Gastrocnemius medialis (tissue), 4 donors: ENCODE measurements at regions not wholly inside any gene's neighbourhood (a gene's known extent, or its start where the extent isn't known, plus 50 kb on each side); places are given as distances from the start of the nearest gene placed in this dataset.
"Not testable (repeated sequence)": the region's sequence is repeated elsewhere in the genome, so short reads cannot be mapped to it uniquely, and the experiment has no call there.

Source experiments
- ATAC-seq, 2 donors: fragments of 150-250 bp; one replicate each; pipeline ENCODE4 v1.9.1; 2016
- DNase-seq, 2 donors: peaks; one replicate each; pipeline ENCODE4 v3.0.0-alpha.2; 2019
- H3K27ac ChIP-seq, 4 donors: fragments of 200-600 bp; sonication (generic); 1 replicate in 1 of 4; 2 replicates in 3 of 4; pipeline ENCODE4 v1.5.1; 2016 to 2018; ENCODE audit warnings: mild to moderate bottlenecking in 2 of 4, moderate library complexity in 1 of 4
- H3K27me3 ChIP-seq, 3 donors: fragments of 200-600 bp; sonication (generic) in 2 of 3; 1 replicate in 1 of 3; 2 replicates in 2 of 3; pipeline versions ENCODE4 v1.5.1 to v1.6.0; 2016 to 2019; ENCODE audit warnings: mild to moderate bottlenecking in 1 of 3, moderate library complexity in 1 of 3
- H3K36me3 ChIP-seq, 2 donors: fragments of 200-600 bp; sonication (generic) in 1 of 2; one replicate each; pipeline ENCODE4 v1.5.1; 2017 to 2018
- H3K4me1 ChIP-seq, 2 donors: fragments of 200-600 bp; sonication (generic) in 1 of 2; one replicate each; pipeline ENCODE4 v1.5.1; 2016 to 2017; ENCODE audit warnings: mild to moderate bottlenecking in 2 of 2
- H3K4me3 ChIP-seq, 4 donors: fragments of 200-600 bp; sonication (generic) in 3 of 4; 1 replicate in 1 of 4; 2 replicates in 3 of 4; pipeline ENCODE4 v1.5.1; 2016 to 2019; ENCODE audit warnings: mild to moderate bottlenecking in 2 of 4
- H3K9me3 ChIP-seq, 3 donors: fragments of 200-600 bp; sonication (generic) in 2 of 3; 1 replicate in 1 of 3; 2 replicates in 2 of 3; pipeline ENCODE4 v1.5.1; 2016 to 2019
- CTCF ChIP-seq, 5 experiments: fragments of 450-650 bp in 3 of 5; fragments of 200-600 bp in 2 of 5; sonication (generic) in 2 of 5; IDR thresholded peaks in 4 of 5; conservative IDR thresholded peaks in 1 of 5; 1 replicate in 4 of 5; 2 replicates in 1 of 5; pipeline ENCODE4 v1.5.1; 2016 to 2019; ENCODE audit warnings: antibody characterized with exemption in 5 of 5, mild to moderate bottlenecking in 3 of 5, moderate library complexity in 3 of 5
- POLR2A ChIP-seq, 2 donors: fragments of 450-650 bp; IDR thresholded peaks; one replicate each; pipeline ENCODE4 v1.6.1; 2017; ENCODE audit warnings: antibody characterized with exemption in 2 of 2, mild to moderate bottlenecking in 2 of 2, moderate library complexity in 2 of 2
- in situ Hi-C, 4 donors: fragments of 200-750 bp; cut with MboI; loops; one replicate each; pipeline versions ENCODE4 v1.15.0 to v1.8.0; 2017; ENCODE audit warnings: low sequenced_read_pairs in 4 of 4
- intact Hi-C: fragments of 100-400 bp; cut with DNase I; formaldehyde crosslinking; loops from one replicate; pipeline ENCODE4 v1.15.1; 2023; ENCODE audit warnings: low total_unique reads

DNA sequence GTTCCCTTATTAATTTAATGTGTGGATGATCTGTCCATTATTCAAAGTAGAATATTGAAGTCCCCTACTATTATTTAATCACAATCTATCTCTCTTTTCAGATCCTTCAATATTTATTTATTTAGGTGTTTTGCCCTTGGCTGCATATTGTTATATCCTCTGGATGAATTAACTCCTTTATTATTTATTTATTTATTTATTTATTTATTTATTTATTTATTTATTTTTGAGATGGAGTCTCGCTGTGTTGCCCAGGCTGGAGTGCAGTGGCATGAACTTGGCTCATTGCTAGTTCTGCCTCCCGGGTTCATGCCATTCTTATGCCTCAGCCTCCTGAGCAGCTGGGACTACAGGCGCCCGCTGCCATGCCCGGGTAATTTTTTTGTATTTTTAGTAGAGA, 776.6 kb upstream of the NXPH2 start:
- Histone ChIP-seq H3K36me3 (no peaks in the 10 kb centered on the region), H3K27ac (no peak overlapping the region), H3K4me1 (no peaks in the 10 kb centered on the region), H3K9me3 (no peaks in the 10 kb centered on the region), H3K4me3 (no peak overlapping the region), H3K27me3 (no peaks in the 10 kb centered on the region)
- ATAC-seq (no peak), DNase-seq (no peak)
- intact Hi-C loops (no loop called here), in situ Hi-C loops (no loop called here)
- TF ChIP-seq CTCF (IDR thresholded peaks at IDR 0.05 in 4 of 5, conservative IDR thresholded peaks at IDR 0.05 in 1 of 5) (no peak), POLR2A (IDR thresholded peaks at IDR 0.05) (no peak)

DNA sequence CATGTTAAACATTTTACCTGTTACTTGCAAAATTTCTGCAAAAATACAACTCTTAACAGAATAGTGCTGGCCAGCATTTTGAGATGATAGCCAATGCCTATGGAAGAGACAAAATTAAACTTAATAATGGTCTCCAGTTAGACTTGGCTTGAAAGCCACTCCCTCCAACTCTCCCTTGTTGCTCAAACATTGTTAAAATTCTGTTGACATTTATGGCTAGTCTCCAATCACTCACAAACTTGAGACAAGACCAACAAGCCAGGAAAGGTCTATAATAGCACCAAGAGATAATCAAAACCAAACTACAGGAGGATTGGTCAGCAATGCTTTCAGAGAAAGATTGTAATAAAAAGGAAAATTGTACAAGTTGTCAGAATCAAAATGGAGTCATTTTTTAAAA, 770.7 kb upstream of the NXPH2 start:
- H3K27me3 ChIP-seq = no peaks in the 10 kb centered on the region
- in situ Hi-C loops (no loop called here), intact Hi-C loops (no loop called here)
- no peaks in the 10 kb centered on the region for H3K4me1 ChIP-seq
- no peaks in the 10 kb centered on the region for H3K9me3 ChIP-seq
- ATAC-seq = no peak
- no peaks in the 10 kb centered on the region for H3K36me3 ChIP-seq
- no peak for TF ChIP-seq CTCF (IDR thresholded peaks at IDR 0.05 in 4 of 5, conservative IDR thresholded peaks at IDR 0.05 in 1 of 5)
- no peak for TF ChIP-seq POLR2A (IDR thresholded peaks at IDR 0.05)
- no peak overlapping the region for H3K27ac ChIP-seq
- DNase-seq = no peak
- no peak overlapping the region for H3K4me3 ChIP-seq

DNA sequence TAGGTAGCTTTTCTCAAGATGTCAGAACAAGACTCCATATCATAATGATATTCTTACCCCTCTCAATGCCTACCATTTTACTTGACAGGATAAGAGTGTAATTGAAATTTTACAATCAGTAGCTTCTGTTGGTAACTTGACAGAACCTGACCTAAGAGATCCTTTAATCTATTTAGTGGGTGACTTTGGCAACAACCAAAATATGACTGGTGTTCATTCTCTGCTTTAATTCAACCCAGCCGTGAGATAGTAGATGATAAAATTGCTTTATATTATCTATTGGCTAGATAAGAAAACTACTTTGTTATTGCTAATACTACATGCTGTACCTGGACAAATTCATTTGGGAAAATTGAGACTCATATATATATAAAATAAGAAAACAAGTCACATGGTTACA, 770.2 kb upstream of the NXPH2 start:
- no peak for DNase-seq
- no peak for TF ChIP-seq CTCF (IDR thresholded peaks at IDR 0.05 in 4 of 5, conservative IDR thresholded peaks at IDR 0.05 in 1 of 5)
- TF ChIP-seq POLR2A (IDR thresholded peaks at IDR 0.05) = no peak
- no peaks in the 10 kb centered on the region for H3K9me3 ChIP-seq
- H3K27ac ChIP-seq = no peak overlapping the region
- no peak overlapping the region for H3K4me3 ChIP-seq
- in situ Hi-C loops (no loop called here), intact Hi-C loops (no loop called here)
- no peaks in the 10 kb centered on the region for H3K27me3 ChIP-seq
- no peaks in the 10 kb centered on the region for H3K4me1 ChIP-seq
- no peak for ATAC-seq
- H3K36me3 ChIP-seq = no peaks in the 10 kb centered on the region

- intact Hi-C loops (no loop called here), in situ Hi-C loops (no loop called here)
- Histone ChIP-seq H3K9me3 (no peaks in the 10 kb centered on the region), H3K27me3 (no peaks in the 10 kb centered on the region), H3K27ac (no peak overlapping the region), H3K36me3 (no peaks in the 10 kb centered on the region), H3K4me3 (no peak overlapping the region), H3K4me1 (no peaks in the 10 kb centered on the region)
- no peak for ATAC-seq
- no peak for DNase-seq
- TF ChIP-seq POLR2A (IDR thresholded peaks at IDR 0.05) = no peak
- TF ChIP-seq CTCF (IDR thresholded peaks at IDR 0.05 in 4 of 5, conservative IDR thresholded peaks at IDR 0.05 in 1 of 5) = no peak
Measured at GRCh38 chr2:139544186-139544851, 764.1 kb upstream of the NXPH2 start.

DNA sequence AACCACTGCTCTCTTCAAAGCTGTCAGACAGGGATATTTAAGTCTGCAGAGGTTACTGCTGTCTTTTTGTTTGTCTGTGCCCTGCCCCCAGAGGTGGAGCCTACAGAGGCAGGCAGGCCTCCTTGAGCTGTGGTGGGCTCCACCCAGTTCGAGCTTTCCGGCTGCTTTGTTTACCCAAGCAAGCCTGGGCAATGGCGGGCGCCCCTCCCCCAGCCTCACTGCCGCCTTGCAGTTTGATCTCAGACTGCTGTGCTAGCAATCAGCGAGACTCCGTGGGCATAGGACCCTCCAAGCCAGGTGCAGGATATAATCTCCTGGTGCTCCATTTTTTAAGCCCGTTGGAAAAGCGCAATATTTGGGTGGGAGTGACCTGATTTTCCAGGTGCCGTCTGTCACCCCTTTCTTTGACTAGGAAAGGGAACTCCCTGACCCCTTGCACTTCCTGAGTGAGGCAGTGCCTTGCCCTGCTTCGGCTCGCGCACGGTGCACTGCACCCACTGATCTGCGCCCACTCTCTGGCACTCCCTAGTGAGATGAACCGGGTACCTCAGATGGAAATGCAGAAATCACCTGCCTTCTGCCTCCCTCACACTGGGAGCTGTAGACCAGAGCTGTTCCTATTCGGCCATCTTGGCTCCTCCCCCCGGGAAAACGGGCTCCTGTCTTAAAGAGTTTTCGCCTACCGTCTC, 758.3 kb upstream of the NXPH2 start:
- H3K27ac ChIP-seq, H3K4me1 ChIP-seq, H3K9me3 ChIP-seq, H3K27me3 ChIP-seq, in situ Hi-C loops, H3K4me3 ChIP-seq, H3K36me3 ChIP-seq, ATAC-seq, intact Hi-C loops, DNase-seq: not testable (repeated sequence)
